Upper lobe of left lung (tissue), 6 donors: ENCODE measurements at regions not wholly inside any gene's neighbourhood (a gene's known extent, or its start where the extent isn't known, plus 50 kb on each side); places are given as distances from the start of the nearest gene placed in this dataset.

Experiments
- ATAC-seq, 2 donors: fragments of 200-7000 bp; cut with Tn5 transposase; one replicate each; pipeline ENCODE4 v1.9.1; 2022; ENCODE audit warnings: mild to moderate bottlenecking in 2 of 2, moderate library complexity in 2 of 2; ENCODE audit not compliant: low FRiP score in 2 of 2
- DNase-seq, 2 donors: peaks; one replicate each; pipeline ENCODE4 v3.0.0-alpha.2; 2019 to 2020
- H3K27ac ChIP-seq, 4 donors: fragments of 200-600 bp; sonication (generic); one replicate each; pipeline ENCODE4 v1.5.1; 2016 to 2019
- H3K27me3 ChIP-seq, 4 donors: fragments of 200-600 bp; sonication (generic); one replicate each; pipeline ENCODE4 v1.5.1; 2017 to 2019
- H3K36me3 ChIP-seq, 4 donors: fragments of 200-600 bp; sonication (generic); one replicate each; pipeline ENCODE4 v1.5.1; 2016 to 2019
- H3K4me1 ChIP-seq, 4 donors: fragments of 200-600 bp; sonication (generic); one replicate each; pipeline ENCODE4 v1.5.1; 2018 to 2019
- H3K4me3 ChIP-seq, 4 donors: fragments of 200-600 bp; sonication (generic); one replicate each; pipeline ENCODE4 v1.5.1; 2017 to 2019; ENCODE audit warnings: mild to moderate bottlenecking in 2 of 4, moderate library complexity in 1 of 4
- H3K9me3 ChIP-seq, 4 donors: fragments of 200-600 bp; sonication (generic); one replicate each; pipeline ENCODE4 v1.5.1; 2018 to 2019
- CTCF ChIP-seq, 6 experiments: fragments of 450-650 bp in 4 of 6; fragments of 200-600 bp in 2 of 6; sonication (generic) in 2 of 6; IDR thresholded peaks; one replicate each; pipeline ENCODE4 v1.5.1; 2016 to 2019; ENCODE audit warnings: antibody characterized with exemption in 6 of 6
- EP300 ChIP-seq, 4 donors: sonication (generic); formaldehyde crosslinking; IDR thresholded peaks; one replicate each; pipeline ENCODE4 v1.5.1; 2017; ENCODE audit warnings: antibody characterized with exemption in 4 of 4, control low read depth in 2 of 4
- POLR2A ChIP-seq, 4 donors: fragments of 450-650 bp; IDR thresholded peaks; one replicate each; pipeline ENCODE4 v1.5.1; 2016 to 2017; ENCODE audit warnings: antibody characterized with exemption in 4 of 4, mild to moderate bottlenecking in 2 of 4
- POLR2AphosphoS5 ChIP-seq, 2 donors: sonication (generic); formaldehyde crosslinking; IDR thresholded peaks; one replicate each; pipeline ENCODE4 v1.5.1; 2017; ENCODE audit warnings: antibody characterized with exemption in 2 of 2
- WGBS, 2 donors: methylation state at CpG; one replicate each; pipeline ENCODE4 v1.1.5; 2017 to 2018; 5-methylcytosine and 5-hydroxymethylcytosine counted together
- donor health status: DM: no; HTN: no; CAD: no; lungs with moderate emphysema.
- donor health status: DM: no; HTN: yes; CAD: no; lungs with severe emphysema.

GRCh38 chr12:126510630-126511029 is 1445.4 kb downstream of the AACS start:
- Histone ChIP-seq H3K36me3 (no peaks in the 10 kb centered on the region), H3K9me3 (no peaks in the 10 kb centered on the region), H3K4me1 (no peaks in the 10 kb centered on the region), H3K4me3 (no peak overlapping the region), H3K27ac (no peak overlapping the region), H3K27me3 (no peaks in the 10 kb centered on the region)
- no peak for ATAC-seq
- 78 to 82% methylated on average over 5 of the region's 5 CpGs for WGBS, 2 donors
- no peak for DNase-seq
- no peak for TF ChIP-seq POLR2A (IDR thresholded peaks at IDR 0.05)
- TF ChIP-seq CTCF (IDR thresholded peaks at IDR 0.05): no peak
- no peak for TF ChIP-seq EP300 (IDR thresholded peaks at IDR 0.05)
- no peak for TF ChIP-seq POLR2AphosphoS5 (IDR thresholded peaks at IDR 0.05)

- Histone ChIP-seq H3K27ac (no peak overlapping the region), H3K4me3 (no peak overlapping the region), H3K36me3 (no peaks in the 10 kb centered on the region), H3K4me1 (no peaks in the 10 kb centered on the region), H3K9me3 (no peaks in the 10 kb centered on the region), H3K27me3 (no peaks in the 10 kb centered on the region)
- no peak for ATAC-seq
- no peak for TF ChIP-seq EP300 (IDR thresholded peaks at IDR 0.05)
- TF ChIP-seq POLR2AphosphoS5 (IDR thresholded peaks at IDR 0.05): no peak
- 51 to 57% methylated on average over 5 of the region's 5 CpGs for WGBS, 2 donors
- DNase-seq: no peak
Measured at GRCh38 chr12:126512916-126513913, 1448.0 kb downstream of the AACS start.

- no peak for TF ChIP-seq CTCF (IDR thresholded peaks at IDR 0.05)
- no peak for TF ChIP-seq POLR2AphosphoS5 (IDR thresholded peaks at IDR 0.05)
- TF ChIP-seq EP300 (IDR thresholded peaks at IDR 0.05): no peak
- TF ChIP-seq POLR2A (IDR thresholded peaks at IDR 0.05): no peak
- H3K27ac ChIP-seq: no peak overlapping the region
- H3K27me3 ChIP-seq: no peaks in the 10 kb centered on the region
- no peak for ATAC-seq
- 78 to 82% methylated on average over 10 of the region's 10 CpGs for WGBS, 2 donors
- no peaks in the 10 kb centered on the region for H3K9me3 ChIP-seq
- DNase-seq: no peak
- H3K4me3 ChIP-seq: no peak overlapping the region
- H3K4me1 ChIP-seq: no peaks in the 10 kb centered on the region
- H3K36me3 ChIP-seq: no peaks in the 10 kb centered on the region
Measured at GRCh38 chr12:126518596-126519200, 1453.5 kb downstream of the AACS start.

- DNase-seq (no peak), ATAC-seq (no peak)
- WGBS, 2 donors: 81 to 84% methylated on average over 3 of the region's 3 CpGs
- Histone ChIP-seq H3K4me1 (no peaks in the 10 kb centered on the region), H3K9me3 (no peaks in the 10 kb centered on the region), H3K27me3 (no peaks in the 10 kb centered on the region), H3K4me3 (no peak overlapping the region), H3K27ac (no peak overlapping the region), H3K36me3 (no peaks in the 10 kb centered on the region)
- TF ChIP-seq EP300 (IDR thresholded peaks at IDR 0.05): no peak
- TF ChIP-seq POLR2A (IDR thresholded peaks at IDR 0.05): no peak
- TF ChIP-seq POLR2AphosphoS5 (IDR thresholded peaks at IDR 0.05): no peak
- TF ChIP-seq CTCF (IDR thresholded peaks at IDR 0.05): no peak
Measured at GRCh38 chr12:126519833-126520232, 1454.6 kb downstream of the AACS start.

- DNase-seq: no peak
- Histone ChIP-seq H3K27ac (no peak overlapping the region), H3K4me3 (no peak overlapping the region), H3K9me3 (no peaks in the 10 kb centered on the region), H3K4me1 (no peaks in the 10 kb centered on the region), H3K27me3 (no peaks in the 10 kb centered on the region), H3K36me3 (no peaks in the 10 kb centered on the region)
- WGBS, 2 donors: 81 to 86% methylated on average over 7 of the region's 7 CpGs
- ATAC-seq: no peak
- TF ChIP-seq POLR2AphosphoS5 (IDR thresholded peaks at IDR 0.05) (no peak), CTCF (IDR thresholded peaks at IDR 0.05) (no peak), EP300 (IDR thresholded peaks at IDR 0.05) (no peak), POLR2A (IDR thresholded peaks at IDR 0.05) (no peak)
Measured at GRCh38 chr12:126523891-126524290, 1458.7 kb downstream of the AACS start.
